Central memory CD4-positive, alpha-beta T cell (primary cell): ENCODE measurements at regions not wholly inside any gene's neighbourhood (a gene's known extent, or its start where the extent isn't known, plus 50 kb on each side); places are given as distances from the start of the nearest gene placed in this dataset.
"Not testable (repeated sequence)": the region's sequence is repeated elsewhere in the genome, so short reads cannot be mapped to it uniquely, and the experiment has no call there.

ENCODE experiments used
- DNase-seq: peaks from one replicate; pipeline ENCODE4 v3.0.0; 2022

DNA sequence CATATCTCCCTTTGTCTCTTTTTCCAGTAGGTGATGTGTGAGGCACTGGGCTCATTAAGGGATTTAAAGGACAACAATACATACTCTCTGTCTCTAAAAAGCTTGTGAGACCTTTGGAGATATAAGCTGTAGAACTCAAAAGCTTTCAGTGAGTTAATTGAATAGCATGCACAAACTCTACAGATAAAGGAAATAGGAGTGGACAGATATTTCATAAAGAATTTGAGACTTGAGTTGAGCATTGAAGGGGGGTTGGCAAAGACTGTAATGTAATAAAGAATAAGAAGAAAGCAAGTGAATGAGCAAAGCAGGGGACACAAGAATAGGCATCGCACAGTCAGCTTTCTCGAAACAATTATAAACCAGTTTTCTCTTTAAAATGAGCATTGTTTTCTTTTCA, 583.4 kb upstream of the DPPA4 start:
- DNase-seq: no peak

DNA sequence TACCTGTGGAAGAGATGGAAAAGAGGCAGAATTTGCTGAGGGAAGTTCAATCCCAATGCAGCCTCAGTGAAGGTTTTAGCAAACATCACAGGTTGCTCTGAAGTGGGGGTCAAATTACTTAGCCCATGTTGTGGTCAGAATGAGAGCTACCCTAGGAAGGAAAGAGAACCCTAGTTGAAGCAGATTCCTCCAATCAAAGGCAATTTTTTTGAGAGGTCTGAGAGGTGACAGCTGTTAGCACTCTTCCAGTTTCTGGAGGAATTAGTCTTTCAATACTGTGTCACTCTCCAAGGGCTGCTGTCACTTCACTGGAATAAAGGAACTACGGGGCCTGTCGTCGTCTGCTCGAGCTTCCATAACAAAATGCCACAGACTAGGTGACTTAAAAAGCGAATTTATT, 584.2 kb upstream of the DPPA4 start:
- no peak for DNase-seq

DNA sequence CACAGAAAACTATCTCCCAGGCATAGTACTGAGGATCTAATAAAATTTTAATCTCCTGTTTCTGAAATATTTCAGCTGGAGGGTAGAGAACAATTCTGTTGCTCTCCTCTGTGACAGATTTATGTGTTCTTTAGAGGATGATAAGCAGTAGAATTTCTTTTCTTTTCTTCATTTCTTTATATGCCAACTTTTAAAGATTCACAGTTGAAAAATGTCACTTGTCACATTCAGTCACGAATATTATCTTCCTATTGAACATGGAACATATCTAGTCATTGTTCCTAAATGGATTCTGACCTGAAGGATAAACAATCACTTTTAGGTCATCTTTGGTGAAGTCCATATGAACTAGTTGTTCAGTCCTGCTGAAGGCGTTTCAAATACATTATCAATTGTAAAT, 585.5 kb upstream of the DPPA4 start:
- DNase-seq: no peak

DNA sequence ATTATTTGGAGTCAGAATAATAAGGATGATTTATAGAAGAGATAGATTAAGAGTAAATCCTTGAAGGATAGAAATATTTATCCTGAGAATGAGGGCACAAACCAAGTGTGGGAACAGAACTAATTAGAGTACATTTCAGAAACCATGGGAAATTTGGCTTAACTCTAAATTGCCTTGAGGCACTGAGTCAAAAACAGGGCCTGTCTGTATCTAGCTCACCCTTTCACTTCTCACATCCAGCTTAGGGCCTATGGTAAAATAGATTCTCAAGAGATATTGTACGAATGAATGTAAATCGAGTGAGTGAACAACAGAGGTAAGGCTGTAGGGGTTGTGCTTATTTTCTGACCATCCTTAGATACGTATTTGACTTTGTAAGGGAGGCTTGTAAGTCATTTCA, 586.1 kb upstream of the DPPA4 start:
- no peak for DNase-seq

DNA sequence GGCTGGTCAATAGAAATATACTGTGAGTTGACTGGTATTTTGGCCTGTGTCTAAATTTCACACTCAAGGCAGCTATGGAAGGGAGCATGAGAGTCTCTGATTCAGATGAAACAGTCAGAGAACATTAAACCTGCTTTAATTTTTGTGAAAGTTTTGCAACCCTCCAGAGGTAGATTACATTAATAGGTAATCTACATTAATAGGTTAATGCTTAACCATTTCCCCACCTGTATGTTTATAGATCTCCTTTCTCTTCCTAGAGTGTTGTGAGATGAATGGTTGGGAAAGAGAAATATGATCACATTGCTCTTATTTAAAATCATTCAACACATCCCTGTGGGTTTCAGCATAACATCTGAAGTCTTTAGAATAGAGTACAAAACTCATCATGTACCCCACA, 586.9 kb upstream of the DPPA4 start:
- DNase-seq: no peak

DNA sequence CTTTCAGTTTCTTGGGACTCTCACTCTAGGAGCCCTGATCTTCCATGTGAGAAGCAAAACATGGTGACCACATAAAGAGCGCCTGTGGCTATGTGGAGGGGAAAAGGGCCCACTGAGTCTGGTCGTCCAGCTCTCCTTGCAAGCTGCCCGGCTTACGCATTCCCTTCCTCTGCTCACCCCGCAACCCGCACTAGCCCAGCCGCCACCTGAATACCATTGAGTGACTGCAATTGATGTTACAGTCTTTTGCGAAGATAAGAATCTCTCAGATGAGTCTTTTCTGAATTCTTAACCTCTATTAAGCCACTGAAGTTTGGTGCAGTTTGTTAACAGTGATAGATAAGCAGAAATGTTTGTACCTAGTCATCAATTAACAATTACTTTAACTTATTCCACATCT, 589.0 kb upstream of the DPPA4 start:
- DNase-seq: no peak

DNA sequence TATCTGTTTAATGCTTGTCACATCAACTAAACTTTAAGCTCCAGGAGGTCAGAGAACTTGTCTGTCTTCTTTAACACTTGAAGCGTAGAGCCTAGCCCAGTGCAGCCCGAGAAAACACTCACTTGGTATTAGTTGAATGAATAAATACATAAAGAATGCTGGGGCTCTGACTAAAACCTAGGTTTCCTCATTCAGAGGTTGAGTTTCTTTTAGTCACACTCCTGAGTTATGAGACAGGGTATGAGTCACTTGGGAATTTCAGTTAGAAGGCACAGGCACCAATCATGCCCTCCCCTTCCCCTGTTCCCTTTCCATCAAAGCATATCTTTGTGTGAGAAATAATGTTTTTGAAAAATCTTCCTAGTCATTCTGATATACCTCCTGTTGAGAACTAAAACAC, 589.8 kb upstream of the DPPA4 start:
- DNase-seq: no peak

DNA sequence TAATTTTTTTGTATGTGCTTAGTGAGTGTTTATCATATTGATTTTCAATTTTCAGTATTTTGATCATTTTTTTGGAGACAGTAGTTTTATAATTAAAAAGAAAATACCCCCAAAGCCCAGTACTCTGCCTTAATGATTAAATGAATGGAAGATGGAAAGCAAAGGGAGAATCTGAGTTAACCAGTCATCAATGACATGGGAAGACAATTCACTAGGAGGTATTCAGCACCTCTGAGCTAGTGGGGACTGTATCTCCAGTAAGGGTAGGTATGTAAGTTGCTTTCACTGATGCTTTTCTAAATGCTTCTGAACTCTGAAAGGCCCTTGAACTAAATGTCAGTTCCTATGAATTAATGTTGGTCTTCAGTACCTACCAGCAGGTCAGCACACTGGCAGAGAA, 590.4 kb upstream of the DPPA4 start:
- no peak for DNase-seq

DNA sequence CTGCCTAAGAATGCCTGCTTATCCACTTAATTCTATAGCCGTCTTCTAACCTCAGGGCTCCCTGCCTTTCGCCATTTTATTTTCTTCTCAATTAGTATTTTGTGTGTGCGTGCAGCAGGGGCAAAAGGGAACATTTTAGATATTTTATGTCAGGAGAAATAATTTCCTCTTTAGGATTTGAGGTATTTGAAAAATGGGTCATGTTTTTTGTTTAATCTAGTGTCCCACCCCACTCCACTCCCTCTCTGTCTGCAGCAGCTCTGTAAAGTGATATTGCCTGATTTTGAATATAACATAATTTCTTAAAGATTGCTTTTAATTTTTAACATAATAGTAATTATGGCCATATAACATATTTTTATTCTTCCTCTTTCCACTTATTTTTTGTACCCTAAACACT, 593.2 kb upstream of the DPPA4 start:
- no peak for DNase-seq

DNA sequence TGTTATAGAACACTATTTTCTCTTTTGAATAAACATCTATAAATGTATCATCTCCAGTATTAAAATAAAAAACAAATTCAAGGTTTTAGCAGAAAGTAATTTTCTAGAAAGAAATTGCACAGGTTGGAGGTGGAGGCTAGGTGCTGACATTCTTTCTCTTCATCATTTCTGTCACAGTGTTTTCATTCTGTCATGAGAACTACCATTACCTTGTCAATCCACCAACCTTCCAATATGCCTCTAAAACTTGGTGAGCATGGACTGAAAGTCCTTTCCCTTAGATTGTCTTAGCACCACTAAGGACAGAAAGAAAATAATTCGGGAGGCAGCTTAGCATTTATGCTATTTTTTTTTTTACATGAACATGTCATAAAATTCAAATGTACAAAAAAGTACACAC, 596.2 kb upstream of the DPPA4 start:
- DNase-seq: no peak

DNA sequence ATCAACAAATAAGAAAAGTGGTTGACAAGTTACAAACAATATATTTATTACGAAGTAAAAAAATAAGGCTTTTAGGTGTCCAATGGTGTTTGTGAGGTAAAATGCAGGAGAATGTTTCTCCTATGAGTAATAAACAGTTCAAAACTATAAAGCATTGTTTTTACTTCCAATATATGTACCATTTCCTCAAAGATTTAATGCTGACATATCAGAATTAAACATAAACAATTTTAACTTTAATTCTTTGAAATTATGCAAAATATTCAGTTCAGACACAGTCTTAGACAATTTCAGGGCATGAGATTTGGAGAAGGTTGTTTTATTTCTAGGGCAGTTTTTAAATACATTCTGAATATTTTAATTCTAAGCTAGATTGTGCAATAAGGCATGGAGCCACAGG, 602.5 kb upstream of the DPPA4 start:
- no peak for DNase-seq

DNA sequence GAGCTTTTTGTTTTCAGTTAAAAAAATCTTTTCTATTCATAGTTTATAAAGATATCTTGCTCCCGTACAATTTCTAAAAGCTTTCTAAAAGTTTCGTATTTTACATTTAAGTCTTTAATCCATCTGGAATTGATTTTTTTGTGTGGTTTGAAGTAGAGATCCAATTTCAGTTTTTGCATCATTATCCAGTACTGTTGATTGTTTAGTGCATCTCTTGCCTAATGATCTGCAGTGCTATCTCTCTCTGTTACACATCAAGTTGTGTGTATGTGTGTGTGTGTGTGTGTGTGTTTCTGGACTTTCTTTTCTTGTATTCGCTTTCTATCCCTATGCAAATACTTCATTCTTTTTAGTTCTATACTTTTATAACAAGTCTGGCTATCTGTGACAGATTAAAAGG, 605.8 kb upstream of the DPPA4 start:
- no peak for DNase-seq

DNA sequence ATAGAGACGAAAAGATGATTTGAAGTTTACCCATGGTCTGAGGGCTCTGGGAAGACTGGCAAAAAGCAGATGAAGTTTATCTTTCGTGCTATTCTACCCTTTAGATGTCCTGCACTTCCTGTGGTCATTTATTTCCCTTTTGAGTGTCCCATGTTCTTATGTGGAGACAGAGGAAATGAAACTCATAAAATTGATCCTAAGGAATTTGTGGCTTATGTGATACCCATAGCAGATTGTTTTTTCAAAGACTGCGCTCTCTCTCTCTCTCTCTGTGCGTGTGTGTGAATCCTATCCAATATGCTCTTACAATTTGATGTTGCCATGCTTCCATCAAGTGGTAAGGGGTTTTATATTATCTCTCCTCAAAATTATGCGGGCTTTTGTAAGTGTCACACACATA, 607.5 kb upstream of the DPPA4 start:
- DNase-seq: no peak

DNA sequence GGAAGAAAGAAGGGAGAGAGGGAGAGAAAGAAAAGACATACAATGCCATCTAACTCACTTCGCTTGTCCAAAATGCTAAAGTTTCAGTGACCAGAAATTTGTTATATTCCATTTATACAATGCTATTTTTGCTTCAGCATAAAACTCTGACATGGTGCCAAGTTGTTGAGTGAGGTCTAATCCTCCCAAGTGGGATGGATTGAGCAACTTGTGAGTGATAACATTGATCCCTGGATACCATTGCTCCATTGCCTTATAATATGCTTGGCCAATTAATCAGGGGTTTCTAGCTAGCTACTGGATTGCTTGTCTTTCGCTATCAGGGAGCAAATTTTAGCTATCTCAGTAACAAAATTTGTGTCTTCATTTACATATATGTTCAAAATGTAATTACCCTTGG, 615.6 kb upstream of the DPPA4 start:
- no peak for DNase-seq

DNA sequence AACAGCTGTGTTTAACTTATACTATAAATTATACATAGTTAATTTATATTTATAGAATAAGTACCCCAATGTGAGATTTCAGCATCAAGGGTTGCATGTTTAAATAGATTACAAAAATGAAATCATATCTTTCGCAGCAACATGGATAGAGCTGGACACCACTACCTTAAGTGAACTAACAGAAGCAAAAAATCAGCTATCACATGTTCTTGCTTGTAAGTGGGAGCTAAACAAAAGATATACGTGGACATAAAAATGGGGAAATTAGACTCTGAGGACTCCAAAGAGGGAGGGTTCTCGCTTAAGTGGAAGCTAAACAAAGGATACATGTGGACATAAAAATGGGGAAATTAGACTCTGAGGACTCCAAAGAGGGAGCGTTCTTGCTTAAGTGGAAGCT, 626.5 kb upstream of the DPPA4 start:
- DNase-seq: no peak

DNA sequence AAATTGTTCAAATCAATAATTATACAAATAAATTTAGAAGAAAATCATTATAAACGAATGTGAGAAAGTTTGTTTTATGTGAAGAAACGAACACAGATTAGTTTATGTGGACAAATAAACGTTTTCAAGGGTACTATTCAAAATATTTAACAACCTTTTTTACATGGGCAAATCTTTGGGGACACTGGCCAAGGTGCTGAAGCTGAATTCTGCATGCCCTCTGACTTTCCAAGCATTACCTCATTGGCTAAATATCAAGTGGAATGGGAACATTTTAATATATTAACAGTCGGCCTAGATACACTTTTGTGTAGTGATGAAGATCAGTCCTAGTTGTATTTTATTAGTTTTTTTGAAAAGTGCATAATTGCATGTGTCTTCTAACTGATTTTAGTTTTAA, 636.4 kb upstream of the DPPA4 start:
- DNase-seq: no peak

DNA sequence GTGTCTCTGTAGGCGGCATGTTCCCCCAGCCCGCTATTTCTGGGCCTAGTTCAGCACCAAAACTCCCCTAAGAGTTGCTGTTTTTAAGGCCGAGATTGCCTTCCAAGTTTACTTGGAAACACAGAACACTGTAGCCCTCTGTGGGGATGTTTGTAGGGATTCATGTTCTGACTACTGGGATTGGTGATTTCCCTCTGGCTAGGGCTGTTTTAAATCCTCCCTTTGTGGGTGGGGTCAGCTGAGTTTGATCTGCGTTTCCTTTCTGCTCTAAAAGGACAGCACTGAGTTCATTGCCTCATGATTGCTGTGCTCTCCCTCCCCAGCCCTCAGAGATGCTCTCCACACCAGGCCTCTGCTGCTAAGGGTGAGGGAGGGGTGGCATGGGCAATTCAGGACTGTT, 640.6 kb upstream of the DPPA4 start:
- DNase-seq: no peak

DNA sequence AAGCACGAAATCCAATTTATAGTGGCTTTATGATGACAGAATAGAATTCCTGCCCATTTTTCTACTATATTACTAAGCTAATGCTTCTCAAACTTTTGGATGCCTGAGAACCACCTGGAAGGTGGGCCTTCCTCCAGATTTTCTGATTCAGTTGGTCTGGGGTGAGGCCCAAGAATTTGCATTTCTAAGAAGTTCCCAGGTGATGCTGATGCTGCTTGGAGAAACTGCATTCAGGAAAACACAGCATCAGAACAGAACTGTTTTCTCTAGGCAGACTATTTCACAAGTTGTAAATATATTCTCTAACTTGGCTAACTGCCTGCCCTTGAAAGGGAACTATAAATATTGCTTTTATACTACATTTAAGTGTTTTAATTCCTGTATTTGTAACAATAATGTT, 644.9 kb upstream of the DPPA4 start:
- DNase-seq: no peak

DNA sequence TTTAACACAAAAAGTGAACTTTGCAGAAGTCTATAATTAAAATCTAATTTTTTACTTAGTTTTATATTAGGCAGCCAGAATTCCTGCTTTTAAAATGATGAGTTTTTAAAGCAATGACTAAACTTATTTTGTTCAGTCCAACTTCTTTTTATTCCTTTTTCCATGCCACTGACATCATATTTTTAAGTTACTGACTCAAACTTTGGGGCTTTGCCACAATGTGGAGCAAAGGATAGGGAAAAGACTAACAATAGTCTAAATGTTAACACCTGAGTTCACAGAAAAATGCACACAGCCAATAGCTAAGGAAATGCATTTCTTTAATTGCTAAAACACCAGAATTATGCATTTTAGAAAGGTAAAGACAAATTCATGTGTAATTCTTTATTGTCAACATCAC, 647.6 kb upstream of the DPPA4 start:
- no peak for DNase-seq

DNA sequence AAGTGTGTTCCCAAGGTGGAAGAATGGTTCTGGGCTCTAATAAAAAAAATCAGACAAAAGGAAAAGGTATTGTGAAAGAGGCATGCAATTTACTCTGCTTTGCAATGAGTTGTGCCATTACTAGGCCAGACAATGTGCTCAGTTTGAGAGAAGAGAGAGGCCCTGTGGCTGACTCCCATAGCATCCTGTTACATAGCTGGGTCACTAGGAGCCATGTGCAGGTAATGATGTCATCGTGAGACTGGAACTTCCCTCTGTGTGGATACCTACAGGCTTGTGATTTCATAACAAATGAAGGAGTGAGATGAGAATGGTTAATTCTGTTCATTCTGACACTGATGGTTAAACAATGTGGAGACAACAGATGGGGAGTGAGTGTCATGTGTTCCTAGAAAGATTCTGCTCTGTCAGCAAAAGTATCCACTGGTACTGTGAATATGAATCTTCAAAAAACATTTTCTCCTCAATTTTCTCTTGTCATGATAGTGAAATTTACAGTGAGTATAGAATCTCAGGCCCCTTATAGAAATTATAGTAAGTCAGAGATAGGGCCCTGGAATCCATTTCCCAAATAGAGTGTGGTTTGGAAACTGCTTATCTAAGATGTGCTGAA, 648.7 kb upstream of the DPPA4 start:
- no peak for DNase-seq

DNA sequence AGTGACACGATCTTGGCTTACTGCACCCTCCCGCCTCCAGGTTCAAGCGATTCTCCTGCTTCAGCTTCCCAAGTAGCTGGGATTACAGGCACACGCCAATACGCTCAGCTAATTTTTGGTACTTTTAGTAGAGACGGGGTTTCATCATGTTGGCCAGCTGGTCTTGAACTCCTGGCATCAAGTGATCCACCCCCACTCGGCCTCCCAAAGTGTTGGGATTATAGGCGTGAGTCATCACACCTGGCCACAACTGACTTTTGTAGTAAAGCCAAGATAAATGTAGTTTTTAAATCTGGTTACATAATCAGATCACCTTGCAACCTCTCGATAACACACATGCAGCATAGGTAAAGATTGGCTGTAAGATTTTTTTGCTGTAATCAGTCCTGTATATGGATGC, 657.5 kb upstream of the DPPA4 start:
- no peak for DNase-seq

DNA sequence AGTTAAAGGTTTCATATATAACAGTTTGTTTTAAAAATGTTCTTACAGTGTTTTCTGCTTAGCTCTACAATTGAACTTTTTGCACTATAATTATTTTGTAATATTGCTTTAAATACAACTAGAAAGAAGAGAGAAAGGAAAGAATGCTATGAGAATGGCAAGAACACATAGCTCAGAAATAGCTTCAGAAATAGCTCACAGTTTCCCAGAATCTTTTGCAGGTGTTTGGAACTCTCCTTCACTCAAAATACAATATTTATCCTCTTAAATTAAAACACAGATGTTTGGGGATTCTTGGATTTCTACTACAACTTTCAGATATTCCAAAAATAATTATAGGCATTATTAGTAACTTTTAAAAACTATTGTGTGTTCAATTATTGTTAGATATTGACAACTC, 658.0 kb upstream of the DPPA4 start:
- no peak for DNase-seq

DNA sequence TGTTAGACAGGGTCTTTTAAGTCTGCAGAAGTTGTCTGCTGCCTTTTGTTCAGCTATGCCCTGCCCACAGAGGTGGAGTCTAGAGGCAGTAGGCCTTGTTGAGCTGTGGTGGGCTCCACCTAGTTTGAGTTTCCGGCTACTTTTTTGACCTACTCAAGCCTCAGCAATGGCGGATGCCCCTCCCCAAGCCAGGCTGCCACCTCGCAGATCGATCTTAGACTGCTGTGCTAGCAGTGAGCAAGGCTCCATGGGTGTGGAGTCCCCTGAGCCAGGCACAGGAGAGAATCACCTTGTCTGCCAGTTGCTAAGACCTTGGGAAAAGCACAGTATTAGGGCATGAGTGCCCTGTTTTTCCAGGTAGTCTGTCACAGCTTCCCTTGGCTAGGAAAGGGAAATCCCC, 664.6 kb upstream of the DPPA4 start:
- not testable (repeated sequence) for DNase-seq

DNA sequence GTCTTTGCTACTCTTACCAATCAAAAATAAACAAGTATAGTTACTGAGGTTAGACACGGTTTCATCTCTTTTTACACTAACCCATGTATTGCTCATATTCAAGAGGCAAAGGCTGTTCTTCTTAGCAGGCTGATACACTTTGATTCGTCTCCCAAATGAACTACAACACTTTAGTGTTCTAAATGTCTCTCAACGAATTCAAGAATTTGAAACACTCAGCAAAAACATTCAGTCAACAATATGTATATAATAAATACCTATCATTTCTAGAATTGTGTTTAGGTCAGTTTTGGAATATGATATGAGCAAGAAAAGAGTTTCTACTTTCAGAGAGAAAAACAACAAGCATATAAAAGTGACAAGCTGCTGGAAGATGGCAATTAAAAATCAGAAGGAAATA, 669.6 kb upstream of the DPPA4 start:
- DNase-seq: no peak

DNA sequence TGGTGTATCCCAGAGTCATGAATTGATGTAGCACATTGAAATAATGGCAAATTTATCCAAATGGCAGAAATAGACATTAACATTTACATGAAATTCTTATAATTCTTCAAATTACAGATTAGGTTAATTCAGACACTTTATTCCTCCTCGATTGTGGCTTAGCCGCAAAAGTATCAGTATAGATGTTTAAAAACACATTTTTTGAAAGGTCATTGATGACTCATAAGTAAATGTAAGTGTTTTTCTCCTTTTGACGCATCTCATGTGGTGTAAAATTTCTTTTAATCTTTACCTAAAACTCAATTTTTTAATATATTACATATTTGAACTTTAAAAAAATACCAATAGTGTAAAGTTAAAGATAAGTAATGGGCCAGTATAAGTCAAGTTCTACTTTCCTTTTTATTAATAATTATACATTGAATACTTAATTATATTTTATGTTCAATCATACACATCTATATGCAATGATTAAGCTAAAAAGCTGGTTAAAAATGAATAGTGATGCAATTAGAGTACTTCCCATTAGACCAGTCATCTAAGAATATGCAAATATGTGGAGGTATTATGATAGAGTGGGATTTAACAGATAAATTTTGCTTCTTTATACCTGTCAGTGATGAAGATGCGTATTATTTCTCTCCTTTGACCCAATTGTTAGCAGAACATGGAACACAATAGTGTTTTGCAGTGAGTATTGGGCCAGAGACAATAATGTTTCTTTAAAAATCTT, 678.1 kb upstream of the DPPA4 start:
- no peak for DNase-seq
